Stomach (tissue), 8 donors: ENCODE measurements at regions not wholly inside any gene's neighbourhood (a gene's known extent, or its start where the extent isn't known, plus 50 kb on each side); places are given as distances from the start of the nearest gene placed in this dataset.

Experiments used
- DNase-seq, 2 donors: peaks; one replicate each; pipeline versions ENCODE4 v3.0.0 to v3.0.0-alpha.2; 2013 to 2019
- H3K27ac ChIP-seq, 5 donors: fragments of 200-600 bp in 4 of 5; sonication (generic) in 4 of 5; one replicate each; pipeline ENCODE4 v1.5.1; 2013 to 2019; ENCODE audit warnings: mild to moderate bottlenecking in 1 of 5, moderate library complexity in 1 of 5
- H3K27me3 ChIP-seq, 3 donors: fragments of 200-600 bp; sonication (generic); one replicate each; pipeline ENCODE4 v1.5.1; 2017 to 2019; ENCODE audit warnings: mixed run types in 1 of 3
- H3K36me3 ChIP-seq, 4 donors: fragments of 200-600 bp; sonication (generic); 1 replicate in 3 of 4; 2 replicates in 1 of 4; pipeline ENCODE4 v1.5.1; 2016 to 2019
- H3K4me1 ChIP-seq, 4 donors: fragments of 200-600 bp; sonication (generic); one replicate each; pipeline ENCODE4 v1.5.1; 2016 to 2019
- H3K4me3 ChIP-seq, 4 donors: fragments of 200-600 bp; sonication (generic) in 3 of 4; one replicate each; pipeline ENCODE4 v1.5.1; 2016 to 2019; ENCODE audit warnings: mild to moderate bottlenecking in 1 of 4
- H3K9me3 ChIP-seq, 4 donors: fragments of 200-600 bp; sonication (generic); one replicate each; pipeline ENCODE4 v1.5.1; 2016 to 2019
- EP300 ChIP-seq: sonication (generic); formaldehyde crosslinking; IDR thresholded peaks from one replicate; pipeline ENCODE4 v1.6.1; 2017; ENCODE audit warnings: antibody characterized with exemption
- POLR2A ChIP-seq, 4 donors: fragments of 450-650 bp; IDR thresholded peaks; one replicate each; pipeline ENCODE4 v1.6.1; 2016; ENCODE audit warnings: antibody characterized with exemption in 4 of 4, control low read depth in 2 of 4, mild to moderate bottlenecking in 1 of 4, moderate library complexity in 1 of 4
- POLR2AphosphoS5 ChIP-seq, 3 donors: sonication (generic); formaldehyde crosslinking; IDR thresholded peaks; one replicate each; pipeline ENCODE4 v1.6.1; 2016; ENCODE audit warnings: antibody characterized with exemption in 3 of 3
- WGBS, 5 donors: extraction: QIAGEN DNeasy Blood & Tissue Kit in 3 of 5; methylation state at CpG; one replicate each; pipeline versions ENCODE4 v1.1.5 to v1.1.7; 2013 to 2018; 5-methylcytosine and 5-hydroxymethylcytosine counted together
- intact Hi-C: fragments of 100-400 bp; cut with DNase I; formaldehyde crosslinking; loops from one replicate; pipeline ENCODE4 v1.15.1; 2023; ENCODE audit warnings: low total_unique reads
- TF ChIP-seq, protein P1 (sequence below), 7 experiments: fragments of 450-650 bp in 4 of 7; fragments of 200-600 bp in 3 of 7; sonication (generic) in 3 of 7; IDR thresholded peaks; one replicate each; pipeline ENCODE4 v1.5.1; 2016 to 2019; ENCODE audit warnings: antibody characterized with exemption in 7 of 7, control low read depth in 2 of 7, mild to moderate bottlenecking in 1 of 7
- donor health status: healthy with polysubstance abuse.
- donor health status: Bipolar disorder and iron deficiency.
- donor health status: healthy.

DNA sequence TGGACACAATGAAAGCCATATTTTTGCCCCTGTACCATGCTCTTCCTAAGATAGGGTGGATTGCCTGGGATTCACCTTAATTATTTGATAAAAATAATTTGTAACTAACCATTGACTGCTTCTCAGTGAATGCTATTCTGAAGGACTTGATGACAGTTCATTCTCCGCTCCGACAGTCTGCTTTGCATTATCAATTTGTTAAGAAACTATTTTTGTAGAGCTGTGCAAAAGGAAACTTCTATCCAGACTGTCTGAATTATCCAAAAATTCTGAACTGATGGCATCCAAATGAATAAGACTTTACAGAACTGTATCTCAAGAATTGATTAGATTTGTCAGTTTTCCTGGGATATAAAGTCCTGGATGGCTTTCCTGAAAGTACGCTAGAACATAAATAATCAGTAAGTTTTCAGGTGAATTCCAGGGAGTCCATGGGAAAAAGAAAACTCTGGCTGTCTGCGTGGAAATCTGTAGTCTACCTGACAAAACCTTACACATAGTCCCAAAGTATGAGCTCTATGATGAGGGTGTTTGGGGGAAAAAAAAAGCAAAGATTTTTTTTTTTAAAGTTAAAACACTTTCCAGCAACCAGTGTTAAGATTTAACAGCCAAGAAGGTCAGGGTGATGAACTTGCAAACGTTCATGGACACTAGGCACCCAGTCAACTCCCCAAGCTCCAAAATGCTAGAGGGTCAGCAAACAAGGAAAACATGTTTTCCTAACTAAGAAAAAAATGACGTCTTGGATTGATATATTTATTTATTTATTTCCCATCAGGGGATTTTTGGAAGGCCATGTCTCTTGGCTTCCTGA is 291.1 kb upstream of the TBX3 start:
- intact Hi-C loops = no loop called here
- no peaks in the 10 kb centered on the region for H3K4me1 ChIP-seq
- no peak for DNase-seq
- peak overlapping the region in 1 of 5 donors; percentile 17 for H3K27ac ChIP-seq
- WGBS, 5 donors = 49 to 72% (median 67%) methylated on average over 6 of the region's 6 CpGs
- H3K9me3 ChIP-seq = no peaks in the 10 kb centered on the region
- no peak overlapping the region for H3K4me3 ChIP-seq
- TF ChIP-seq, protein P1, sequence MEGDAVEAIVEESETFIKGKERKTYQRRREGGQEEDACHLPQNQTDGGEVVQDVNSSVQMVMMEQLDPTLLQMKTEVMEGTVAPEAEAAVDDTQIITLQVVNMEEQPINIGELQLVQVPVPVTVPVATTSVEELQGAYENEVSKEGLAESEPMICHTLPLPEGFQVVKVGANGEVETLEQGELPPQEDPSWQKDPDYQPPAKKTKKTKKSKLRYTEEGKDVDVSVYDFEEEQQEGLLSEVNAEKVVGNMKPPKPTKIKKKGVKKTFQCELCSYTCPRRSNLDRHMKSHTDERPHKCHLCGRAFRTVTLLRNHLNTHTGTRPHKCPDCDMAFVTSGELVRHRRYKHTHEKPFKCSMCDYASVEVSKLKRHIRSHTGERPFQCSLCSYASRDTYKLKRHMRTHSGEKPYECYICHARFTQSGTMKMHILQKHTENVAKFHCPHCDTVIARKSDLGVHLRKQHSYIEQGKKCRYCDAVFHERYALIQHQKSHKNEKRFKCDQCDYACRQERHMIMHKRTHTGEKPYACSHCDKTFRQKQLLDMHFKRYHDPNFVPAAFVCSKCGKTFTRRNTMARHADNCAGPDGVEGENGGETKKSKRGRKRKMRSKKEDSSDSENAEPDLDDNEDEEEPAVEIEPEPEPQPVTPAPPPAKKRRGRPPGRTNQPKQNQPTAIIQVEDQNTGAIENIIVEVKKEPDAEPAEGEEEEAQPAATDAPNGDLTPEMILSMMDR (IDR thresholded peaks at IDR 0.05) = no peak
- no peak for TF ChIP-seq POLR2A (IDR thresholded peaks at IDR 0.05)
- no peak for TF ChIP-seq EP300
- TF ChIP-seq POLR2AphosphoS5 (IDR thresholded peaks at IDR 0.05) = no peak
- H3K27me3 ChIP-seq = no peaks in the 10 kb centered on the region
- H3K36me3 ChIP-seq = no peaks in the 10 kb centered on the region

DNA sequence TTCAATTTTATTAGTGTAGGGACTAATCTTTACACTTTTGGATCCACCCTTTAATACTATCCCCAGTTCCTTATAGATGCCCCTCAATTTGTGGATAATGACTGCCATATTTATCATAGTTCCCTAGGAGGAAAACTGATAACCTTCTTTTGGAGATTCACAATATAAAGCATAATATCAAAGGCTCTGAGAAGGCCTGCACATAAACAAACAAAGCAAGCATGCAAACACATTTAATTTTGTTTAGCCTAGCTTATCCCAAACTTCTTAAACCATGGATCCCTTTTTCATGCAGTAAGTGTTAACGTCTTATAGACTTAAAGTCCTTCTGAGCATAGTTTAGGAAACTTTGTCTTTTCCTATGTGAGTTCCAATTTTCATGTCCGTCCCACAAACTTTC is 290.4 kb upstream of the TBX3 start:
- Histone ChIP-seq H3K9me3 (no peaks in the 10 kb centered on the region), H3K27me3 (no peaks in the 10 kb centered on the region), H3K36me3 (no peaks in the 10 kb centered on the region), H3K4me1 (no peaks in the 10 kb centered on the region), H3K4me3 (no peak overlapping the region), H3K27ac (no peak overlapping the region)
- no peak for DNase-seq
- WGBS, 5 donors = 72 to 91% (median 80%) methylated on average over 2 of the region's 2 CpGs
- TF ChIP-seq POLR2A (IDR thresholded peaks at IDR 0.05) (no peak), EP300 (no peak), POLR2AphosphoS5 (IDR thresholded peaks at IDR 0.05) (no peak)
- TF ChIP-seq, protein P1 (IDR thresholded peaks at IDR 0.05) = no peak
- intact Hi-C loops = no loop called here

DNA sequence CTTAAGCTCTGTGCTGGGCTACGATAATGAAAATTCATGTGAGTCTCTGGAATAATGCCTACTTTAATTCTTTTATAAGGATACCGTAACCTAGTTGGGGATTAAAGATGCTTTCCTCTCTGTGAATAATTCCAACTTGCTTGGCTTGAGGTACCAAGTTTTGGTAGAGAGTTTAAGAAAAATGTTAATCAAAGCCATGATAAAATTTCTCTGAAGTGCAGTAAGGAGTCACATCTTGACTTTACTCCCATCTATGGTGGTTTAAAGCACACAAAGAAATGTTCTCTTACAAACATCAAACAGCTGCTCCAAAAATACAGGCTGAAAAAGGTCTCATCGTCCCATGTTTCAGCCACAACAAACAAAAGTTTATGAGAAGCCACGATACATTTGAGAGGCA is 284.8 kb upstream of the TBX3 start:
- no peaks in the 10 kb centered on the region for H3K27me3 ChIP-seq
- 71 to 85% (median 76%) methylated on average over 4 of the region's 4 CpGs for WGBS, 5 donors
- no peak for DNase-seq
- H3K4me1 ChIP-seq = no peaks in the 10 kb centered on the region
- H3K27ac ChIP-seq = no peak overlapping the region
- intact Hi-C loops = no loop called here
- H3K36me3 ChIP-seq = no peaks in the 10 kb centered on the region
- peaks cover 0 to 4% (median 0%) of the 10 kb centered on the region in 4 donors for H3K9me3 ChIP-seq
- TF ChIP-seq, protein P1 (IDR thresholded peaks at IDR 0.05) = no peak
- TF ChIP-seq POLR2A (IDR thresholded peaks at IDR 0.05) = no peak
- no peak for TF ChIP-seq EP300
- no peak for TF ChIP-seq POLR2AphosphoS5 (IDR thresholded peaks at IDR 0.05)
- H3K4me3 ChIP-seq = no peak overlapping the region

DNA sequence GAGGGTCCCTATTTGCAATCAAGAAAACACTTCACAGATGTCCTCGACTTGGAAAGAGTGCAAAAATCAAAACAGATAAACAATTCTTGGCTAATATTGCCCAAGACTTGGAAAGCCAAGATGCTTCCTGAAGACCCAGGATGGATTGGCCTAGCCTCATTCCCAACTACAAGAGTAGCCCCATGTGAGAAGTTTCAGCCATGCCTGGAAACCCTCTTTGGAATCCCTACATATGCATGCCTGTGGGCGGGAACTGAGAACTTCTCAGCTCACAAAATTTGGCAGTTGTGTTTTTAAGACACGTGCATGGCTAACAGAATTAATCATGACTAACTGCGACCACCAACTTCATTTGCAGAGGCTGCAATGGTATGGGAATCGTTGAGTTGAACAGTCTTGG is 283.2 kb upstream of the TBX3 start:
- 68 to 76% (median 71%) methylated on average over 5 of the region's 5 CpGs for WGBS, 5 donors
- intact Hi-C loops = no loop called here
- TF ChIP-seq POLR2A (IDR thresholded peaks at IDR 0.05) (no peak), POLR2AphosphoS5 (IDR thresholded peaks at IDR 0.05) (no peak), EP300 (no peak)
- TF ChIP-seq, protein P1 (IDR thresholded peaks at IDR 0.05) = no peak

More for the DNA sequence above, 283.2 kb upstream of the TBX3 start:
- Histone ChIP-seq H3K4me3 (no peak overlapping the region), H3K36me3 (no peaks in the 10 kb centered on the region), H3K27me3 (no peaks in the 10 kb centered on the region), H3K27ac (no peak overlapping the region), H3K4me1 (no peaks in the 10 kb centered on the region), H3K9me3 (peaks cover 0 to 14% (median 0%) of the 10 kb centered on the region in 4 donors)
- peak in 1 of 2 donors; percentile 38 for DNase-seq
